UCSD-AML1 (cell line): ENCODE measurements at regions not wholly inside any gene's neighbourhood (a gene's known extent, or its start where the extent isn't known, plus 50 kb on each side); places are given as distances from the start of the nearest gene placed in this dataset.

Experiments used
- DNase-seq: peaks from one replicate; lab custom pipeline; 2025; ENCODE audit not compliant: unreplicated experiment; lab: John Stamatoyannopoulos, UW

DNA sequence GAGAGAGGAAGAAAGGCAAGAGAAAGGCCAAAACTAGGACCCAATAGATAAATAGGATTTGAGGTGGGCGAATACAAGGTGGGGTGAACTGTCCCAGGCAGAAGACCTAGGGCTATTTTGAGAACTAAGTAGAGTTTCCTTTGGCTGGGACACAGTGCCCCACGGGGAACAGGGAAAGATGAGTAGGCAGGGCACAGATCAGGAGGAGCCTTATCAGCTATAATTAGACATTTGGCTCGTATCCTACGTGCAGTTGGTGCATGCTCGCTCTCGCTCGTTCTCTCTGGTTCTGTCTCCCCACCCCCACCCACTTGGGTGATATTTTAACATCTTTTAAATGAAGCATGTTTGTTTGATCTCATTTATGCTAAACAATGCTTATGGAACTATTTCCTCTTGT is 235.0 kb upstream of the JUN start:
- no peak for DNase-seq

DNA sequence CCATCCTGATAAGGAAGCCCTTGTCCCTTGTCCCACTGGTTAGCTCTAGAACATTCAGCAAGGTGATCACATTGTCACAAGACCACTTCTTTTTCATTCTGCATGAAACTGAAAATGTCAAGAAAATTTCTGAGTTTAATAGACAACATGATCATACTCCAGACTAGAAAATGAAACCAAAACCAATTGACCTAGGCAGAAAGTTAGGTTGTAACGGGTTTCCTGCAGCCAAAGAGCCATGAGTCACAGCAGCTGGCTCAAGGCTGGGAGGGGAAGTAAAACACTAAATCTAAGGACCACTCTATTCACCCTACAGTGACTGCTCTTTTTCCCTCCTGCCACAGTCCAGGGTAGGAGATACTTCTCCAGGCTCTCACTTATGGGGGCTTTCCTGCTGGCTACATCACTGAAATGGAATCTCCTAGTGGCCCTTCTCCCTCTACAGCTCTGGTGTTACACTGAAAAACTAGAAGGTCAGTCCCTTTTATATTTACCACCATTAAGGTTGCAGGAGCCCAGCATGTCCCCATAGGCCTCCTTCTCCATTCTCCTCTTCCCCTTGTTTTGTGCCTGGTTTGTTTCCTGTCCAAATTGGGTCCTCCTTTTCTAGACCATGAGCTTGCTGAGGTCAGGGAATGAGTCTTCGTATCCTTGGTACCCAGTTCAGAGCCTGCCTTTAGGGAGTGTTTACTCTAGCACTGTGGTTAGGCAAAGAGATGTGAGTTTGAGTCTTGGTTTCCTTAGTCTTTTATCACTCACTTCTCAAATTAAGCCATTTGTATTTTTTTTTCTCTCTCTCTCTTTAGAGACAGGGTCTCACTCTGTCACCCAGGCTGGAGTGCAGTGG is 236.5 kb upstream of the JUN start:
- DNase-seq = peak; percentile 47

DNA sequence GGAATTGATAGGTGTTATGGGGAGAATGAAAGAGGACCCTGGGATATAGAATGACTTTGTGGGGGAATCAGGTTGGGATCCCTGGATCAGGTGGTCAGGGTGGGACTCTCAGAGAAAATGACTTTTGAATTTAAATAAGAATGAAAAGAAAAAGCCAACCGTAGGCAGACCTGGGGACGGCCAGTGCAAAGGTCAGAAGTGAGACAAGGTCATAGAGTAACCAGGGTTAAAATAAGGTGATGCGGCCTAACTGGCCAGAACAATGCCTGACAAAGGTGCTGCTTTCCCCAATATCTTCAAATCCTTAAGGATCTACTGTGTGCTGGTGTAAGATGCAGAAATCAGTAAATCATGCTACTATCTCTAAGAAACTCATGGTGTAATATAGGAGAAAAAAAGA is 238.4 kb upstream of the JUN start:
- no peak for DNase-seq

DNA sequence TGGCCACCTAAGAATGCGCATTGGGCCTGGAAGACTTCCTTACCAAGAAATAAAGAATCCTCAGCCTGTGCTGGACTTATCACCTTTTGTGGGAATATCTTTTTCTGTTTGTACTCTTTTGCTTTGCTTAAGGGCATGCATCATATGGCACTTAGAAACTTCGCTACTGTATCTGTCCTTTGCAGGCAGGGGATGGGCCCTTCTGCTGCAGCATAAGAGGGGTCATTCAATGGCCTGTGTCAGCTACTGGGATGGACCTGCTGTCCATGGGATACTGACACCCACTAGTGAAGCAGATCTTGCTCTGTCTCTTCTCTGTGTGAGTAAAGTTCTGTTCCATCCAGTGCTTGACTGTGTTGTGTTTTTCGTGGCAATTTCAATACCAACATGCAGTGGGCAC is 239.0 kb upstream of the JUN start:
- no peak for DNase-seq

DNA sequence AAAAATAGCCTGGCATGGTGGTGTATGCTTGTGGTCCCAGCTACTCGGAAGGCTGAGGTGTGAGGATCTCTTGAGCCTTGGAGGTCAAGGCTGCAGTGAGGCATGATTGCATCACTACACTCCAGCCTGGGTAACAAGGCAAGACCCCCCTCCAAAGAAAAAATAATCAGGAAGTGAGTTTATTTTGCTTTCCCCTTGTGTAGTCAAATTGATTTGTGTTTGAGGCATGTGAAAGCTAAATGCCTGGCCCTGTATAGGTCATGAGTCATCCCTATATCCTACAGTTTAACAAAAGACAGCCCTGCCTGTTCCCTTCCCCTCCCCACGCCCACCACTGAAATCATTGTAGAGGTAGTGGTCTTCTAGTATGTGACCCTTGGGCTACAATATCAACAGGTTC is 241.4 kb upstream of the JUN start:
- DNase-seq = no peak

DNA sequence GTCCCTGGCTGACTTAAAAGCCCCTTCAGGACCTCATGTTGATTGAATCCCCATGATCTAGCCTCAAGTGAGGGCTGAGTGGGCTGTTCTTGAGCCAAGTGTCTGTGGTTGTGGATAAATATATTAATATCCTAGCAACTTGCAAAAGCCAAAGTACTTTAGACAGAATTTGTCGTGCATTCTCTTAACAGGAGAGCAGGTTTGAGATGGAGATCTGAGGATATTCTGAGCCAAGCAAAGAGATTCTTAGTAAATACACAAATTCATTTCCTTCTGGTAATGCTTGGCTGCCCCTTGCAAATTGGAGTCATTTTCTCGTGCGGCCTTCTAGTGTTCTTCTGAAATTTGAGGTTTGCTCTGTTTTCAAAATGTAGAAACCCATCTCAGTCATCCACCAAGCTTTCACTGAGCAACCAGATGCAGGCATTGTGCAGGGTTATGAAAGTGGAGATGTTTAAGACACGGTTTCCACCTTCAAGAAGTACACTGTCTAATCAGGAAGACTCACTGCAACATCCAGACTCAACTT is 242.1 kb upstream of the JUN start:
- DNase-seq = no peak

DNA sequence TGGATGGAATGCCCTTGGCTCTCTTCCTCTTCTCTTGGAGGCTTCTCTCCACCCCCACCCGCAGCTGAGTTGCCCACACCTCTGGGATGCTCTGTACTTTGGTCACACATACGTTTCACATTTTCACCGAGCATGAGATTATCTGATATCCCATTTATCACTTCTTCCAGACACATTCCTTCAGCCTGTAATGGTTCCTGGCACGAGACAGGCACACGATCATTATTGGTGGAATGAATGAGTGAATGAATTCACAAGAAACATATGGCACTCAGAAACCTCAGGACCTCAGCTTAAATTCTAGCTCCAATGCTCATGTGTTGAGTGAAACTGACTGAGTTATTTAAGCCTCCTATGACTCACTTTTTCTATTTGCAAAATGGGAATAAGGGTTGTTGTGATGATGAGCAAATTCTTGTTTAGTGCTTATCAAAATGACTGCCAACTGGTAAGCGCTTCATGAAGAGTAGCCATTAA is 242.7 kb upstream of the JUN start:
- no peak for DNase-seq

DNA sequence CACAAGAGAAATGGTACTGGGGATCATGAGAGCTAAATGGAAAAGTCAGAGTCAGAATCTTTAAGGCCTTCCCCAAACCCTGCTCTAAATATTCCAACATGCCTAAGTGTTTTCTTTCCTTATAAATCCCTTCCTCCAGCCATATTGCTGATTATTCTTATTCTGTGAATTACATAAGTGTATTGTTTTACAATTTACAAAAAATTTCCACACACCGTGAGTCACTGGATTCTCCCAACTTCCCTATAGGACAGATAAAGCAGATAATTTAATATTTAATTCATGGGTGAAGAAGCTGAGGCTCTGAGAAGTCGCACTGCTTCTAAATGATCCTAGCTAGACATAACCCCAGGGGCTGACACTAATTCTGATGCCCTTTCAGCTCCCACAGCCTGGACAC is 243.3 kb upstream of the JUN start:
- DNase-seq = no peak

DNA sequence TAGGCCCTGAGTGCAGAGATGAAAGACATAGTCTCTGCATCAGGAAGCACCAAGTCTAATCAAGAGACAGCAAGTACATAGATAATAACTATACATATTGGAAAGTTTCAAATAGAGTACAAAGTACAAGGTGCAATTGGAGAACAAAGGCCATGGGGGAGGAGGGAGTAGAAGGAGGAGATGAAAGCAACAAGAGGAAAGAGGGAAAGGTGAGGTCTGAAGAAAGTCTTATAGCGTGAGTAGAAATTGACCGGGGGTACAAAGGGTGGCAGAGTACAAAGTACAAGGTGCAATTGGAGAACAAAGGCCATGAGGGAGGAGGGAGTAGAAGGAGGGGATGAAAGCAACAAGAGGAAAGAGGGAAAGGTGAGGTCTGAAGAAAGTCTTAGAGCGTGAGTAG is 244.2 kb upstream of the JUN start:
- no peak for DNase-seq

DNA sequence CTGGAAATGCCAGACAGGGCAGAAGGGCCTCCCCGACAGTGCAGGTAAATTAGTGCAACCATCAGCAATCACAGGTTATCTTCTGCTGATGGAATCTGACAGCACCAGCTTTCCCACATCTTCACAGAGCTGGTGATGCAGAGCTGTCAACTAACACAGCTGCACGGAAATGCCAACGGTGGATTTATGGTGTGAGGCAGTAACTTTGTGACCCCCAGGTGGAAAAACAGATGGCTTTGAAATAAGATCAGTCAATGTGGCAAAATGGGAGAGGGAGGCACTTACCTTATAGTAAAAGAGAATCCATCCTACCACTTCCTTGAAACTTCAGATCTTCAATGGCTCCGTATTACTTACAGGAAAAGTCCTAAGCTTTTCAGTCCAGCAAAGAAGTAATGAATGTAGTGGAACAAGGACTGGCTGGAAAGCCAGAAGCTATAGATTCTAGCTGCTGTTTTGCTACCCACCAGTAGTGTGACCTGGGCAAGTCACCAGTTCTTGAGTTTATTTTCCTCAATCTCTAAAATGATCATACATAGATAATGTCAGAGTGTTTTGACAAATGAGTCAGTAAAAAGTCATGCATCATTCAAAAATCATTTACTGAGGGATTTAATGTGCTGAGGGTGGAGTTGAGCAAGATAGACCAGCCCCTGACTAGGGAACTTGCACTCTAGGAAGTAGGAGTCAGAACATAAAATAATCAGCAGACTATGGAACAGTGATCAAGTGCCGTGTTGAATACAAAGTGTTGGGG is 245.7 kb upstream of the JUN start:
- DNase-seq = no peak

DNA sequence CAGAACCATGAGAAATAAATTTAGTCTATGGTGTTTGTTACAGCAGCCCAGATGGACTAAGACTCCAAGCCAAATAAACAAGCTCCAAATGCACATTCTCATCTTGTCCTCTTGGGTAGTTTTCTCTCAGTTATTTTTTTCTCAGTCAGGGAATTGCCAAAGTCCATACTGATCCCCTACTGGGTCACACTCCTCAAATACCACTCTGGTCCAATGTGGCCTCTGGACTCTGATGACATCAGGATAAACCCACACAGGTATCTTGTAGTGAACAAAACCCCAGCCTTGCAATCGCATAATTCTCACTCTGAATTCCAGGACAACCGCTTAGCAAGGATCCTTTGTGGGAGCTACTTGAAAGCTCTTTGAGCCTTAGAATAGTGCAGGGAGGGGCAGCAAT is 248.4 kb upstream of the JUN start:
- DNase-seq = no peak

DNA sequence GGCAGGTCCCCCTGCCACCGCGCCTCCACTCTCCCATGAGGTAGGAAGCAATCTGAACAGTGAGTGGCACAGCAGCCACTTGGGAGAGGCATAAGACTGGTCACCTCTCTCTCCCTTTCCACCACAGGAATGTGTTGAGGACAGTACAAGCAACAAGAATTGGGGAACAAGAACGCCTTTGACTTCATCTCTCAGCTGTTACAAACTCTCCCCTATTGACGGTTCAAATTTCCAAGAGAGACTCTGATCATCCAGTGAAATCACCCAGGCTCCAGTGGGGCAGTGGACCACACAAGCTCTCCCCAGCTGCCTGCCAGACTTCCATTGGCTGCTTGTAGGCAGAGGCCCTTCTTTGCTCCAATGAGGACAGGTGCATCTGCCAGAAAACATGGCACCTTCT is 249.9 kb upstream of the JUN start:
- DNase-seq = no peak

DNA sequence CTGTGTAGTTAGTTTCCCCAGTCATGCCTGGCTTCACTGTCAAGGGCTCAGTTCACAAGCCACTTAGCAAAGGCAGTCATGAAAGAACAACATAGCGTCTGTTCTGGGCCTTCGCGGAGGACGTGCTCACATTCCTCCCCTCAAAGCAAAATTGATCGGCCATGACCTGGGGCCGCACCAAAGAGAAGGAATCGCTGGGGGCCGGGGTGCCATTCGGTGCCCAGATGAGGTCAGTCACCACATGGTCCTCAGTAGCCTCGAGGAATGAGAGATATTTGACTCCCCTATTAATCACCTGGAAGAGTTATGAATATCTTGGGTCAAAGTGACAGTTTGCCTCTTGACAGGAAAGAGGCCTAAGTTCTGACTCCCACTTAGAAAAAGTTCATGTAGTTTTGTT is 251.1 kb upstream of the JUN start:
- DNase-seq = no peak

DNA sequence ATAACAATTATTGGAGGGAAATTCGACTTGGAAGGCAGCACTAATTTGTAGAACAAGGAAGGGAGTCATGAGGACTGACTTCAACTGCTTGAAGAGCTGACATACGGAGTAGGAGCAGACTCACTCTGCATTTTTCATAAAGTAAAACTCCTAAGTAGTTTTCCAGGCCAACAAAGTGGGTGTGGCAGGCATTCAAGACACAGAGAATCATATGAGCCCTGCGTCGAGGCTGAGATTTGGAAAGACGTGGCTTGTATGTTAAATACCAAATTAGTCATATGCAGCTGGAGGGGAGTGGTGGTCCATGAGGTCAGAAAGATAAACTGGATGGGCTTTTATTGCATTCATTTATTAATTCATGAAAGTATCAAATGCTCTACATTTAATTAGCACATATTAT is 255.7 kb upstream of the JUN start:
- DNase-seq = no peak

DNA sequence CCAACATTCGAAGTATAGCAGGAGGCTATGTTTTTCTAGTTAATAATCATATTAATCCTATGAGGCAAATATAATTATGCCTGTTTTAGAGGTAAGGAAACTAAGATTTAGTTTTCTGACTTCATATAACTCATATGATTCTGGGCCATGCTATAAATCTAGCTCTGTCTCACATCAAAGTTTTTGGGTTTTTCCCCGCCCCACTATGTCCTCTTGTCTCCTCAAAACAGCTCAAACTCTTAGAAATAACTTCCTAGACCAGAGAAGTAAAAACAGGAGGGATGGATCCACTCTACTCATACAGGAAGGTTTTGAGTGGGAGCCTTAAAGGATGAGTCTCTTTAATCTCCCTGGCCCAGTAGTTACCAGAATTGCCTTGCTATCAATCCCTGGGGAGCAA is 256.4 kb upstream of the FGGY start:
- DNase-seq = no peak

DNA sequence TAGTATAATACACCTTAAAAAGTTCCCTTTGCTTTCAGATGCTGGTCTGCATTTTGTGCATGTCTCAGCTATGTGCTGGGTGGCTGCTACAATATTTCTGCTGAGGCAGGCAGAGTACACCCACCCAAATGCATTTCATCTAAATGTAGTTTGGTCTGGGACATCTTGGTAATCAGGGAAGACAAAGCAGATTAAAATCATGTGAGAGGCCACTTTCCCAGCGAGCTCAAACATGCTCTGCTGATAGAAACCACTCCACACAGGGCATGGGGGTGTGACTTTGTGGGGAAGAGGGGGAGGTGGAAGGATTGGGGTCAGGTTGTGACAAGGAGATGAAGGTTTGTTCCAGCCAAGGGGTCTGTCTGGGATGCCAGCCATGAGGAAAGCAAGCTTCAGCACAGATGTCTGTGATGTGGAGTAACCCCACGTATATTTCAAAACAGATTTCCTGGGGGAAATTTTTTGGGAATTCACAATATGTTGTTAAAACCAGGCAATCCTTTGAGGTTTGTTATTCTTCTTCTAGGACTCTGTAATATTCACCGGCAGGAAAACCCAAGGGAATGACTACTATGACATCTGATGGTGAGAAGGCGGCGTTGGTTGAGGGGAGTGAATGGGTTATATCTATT is 255.1 kb upstream of the FGGY start:
- no peak for DNase-seq

DNA sequence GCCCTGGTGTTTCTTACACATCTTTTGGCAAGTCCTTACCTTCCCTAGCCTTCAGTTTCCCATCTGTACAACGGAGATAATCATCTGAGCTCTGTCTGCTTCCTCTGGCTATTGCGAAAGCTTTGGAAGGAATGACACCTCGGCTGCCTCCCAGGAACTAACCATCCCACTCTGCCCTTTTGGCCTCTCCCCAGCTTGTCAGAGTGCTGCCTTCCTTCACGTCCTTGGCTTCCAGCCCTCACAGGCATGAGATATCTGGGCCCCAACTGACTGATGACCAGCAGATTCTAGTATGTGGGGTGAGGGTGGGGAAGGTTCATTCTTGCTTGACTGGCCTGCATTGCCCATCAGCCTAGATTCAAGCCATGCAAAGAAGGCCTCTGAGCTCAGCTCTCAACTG is 253.1 kb upstream of the FGGY start:
- DNase-seq = peak; percentile 53

DNA sequence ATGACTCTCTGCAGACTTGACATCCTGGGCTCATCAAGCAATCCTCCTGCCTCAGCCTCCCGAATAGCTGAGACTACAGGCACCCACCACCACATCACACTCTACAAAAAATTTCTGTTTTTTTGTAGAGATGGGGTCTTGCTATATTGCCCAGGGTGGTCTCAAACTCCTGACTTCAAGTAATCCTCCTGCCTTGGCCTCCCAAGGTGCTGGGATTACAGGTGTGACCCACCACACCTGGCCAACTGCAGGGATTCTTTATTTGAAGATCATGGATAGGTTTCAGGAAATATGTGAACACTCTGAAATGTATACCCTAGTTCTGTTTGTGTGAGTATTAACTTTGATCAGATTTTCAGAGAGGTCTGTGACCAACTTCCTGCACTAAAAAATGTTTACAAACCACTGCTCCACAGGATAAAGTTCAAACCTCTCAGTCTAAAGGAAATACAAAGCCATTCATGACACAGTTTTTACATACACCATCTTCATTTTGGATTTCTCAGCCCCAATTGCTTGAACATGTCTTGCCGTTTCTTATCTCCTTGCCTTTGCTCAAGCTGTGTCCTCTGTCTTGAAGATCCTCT is 252.3 kb upstream of the FGGY start:
- no peak for DNase-seq

DNA sequence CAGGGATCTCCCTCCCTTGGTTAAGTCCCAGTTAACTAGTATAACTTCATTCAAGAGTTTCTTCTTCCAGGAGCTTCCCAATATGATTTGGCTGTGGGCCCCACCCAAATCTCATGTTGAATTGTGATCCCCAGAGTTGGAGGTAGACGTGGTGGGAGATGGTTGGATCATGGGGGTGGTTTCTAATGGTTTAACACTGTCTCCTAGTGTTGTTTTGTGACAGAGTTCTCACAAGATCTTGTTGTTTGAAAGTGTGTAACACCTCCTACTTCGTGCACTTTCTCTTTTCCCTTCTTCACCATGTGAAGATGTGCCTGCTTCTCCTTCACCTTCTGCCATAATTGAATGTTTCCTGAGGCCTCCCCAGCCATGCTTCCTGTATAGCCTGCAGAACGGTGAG is 251.8 kb upstream of the FGGY start:
- DNase-seq = no peak

DNA sequence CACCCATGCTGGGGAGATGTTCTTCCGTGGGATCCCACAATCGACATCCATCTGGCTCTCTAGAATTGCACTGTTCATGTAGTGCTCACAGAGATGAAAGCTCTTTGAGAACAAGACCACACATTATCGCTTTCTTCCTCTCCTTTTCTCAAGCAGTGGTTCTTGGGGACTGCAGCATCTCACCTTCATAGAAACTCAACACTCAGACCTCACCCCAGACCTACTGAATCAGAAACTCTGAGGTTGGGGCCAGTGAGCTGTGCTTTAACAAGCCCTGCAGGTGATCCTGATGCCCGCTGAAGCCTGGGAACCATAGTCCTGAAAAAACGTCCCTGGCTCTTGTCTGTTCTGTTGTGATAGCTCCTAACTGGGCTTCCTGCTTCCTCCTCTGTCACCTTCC is 251.3 kb upstream of the FGGY start:
- DNase-seq = no peak

DNA sequence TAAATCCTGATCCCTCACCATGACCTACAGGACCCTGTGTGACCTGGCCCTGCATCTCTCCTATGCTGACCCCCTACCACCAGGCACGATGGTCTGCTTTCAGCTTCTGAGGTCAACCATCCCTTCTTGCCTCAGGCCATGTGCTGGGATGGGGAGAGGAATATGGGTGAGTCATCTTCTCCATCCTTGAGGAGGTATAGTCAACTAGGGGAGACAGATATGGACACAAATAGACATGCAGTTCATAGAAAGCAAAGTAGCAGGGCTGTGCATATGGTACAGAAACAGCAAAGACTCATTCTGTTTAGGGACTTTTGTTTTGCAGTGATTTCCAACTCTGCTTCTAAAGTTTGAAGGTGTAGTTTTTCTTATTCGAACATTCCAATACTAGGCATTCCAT is 250.8 kb upstream of the FGGY start:
- no peak for DNase-seq
